NCI-H1105 treated with DMSO at 0.1 percent for 48 hours (cell line): ENCODE measurements at regions not wholly inside any gene's neighbourhood (a gene's known extent, or its start where the extent isn't known, plus 50 kb on each side); places are given as distances from the start of the nearest gene placed in this dataset.

Experiments
- DNase-seq: peaks from one replicate; lab custom pipeline; 2025; lab: John Stamatoyannopoulos, UW

DNA sequence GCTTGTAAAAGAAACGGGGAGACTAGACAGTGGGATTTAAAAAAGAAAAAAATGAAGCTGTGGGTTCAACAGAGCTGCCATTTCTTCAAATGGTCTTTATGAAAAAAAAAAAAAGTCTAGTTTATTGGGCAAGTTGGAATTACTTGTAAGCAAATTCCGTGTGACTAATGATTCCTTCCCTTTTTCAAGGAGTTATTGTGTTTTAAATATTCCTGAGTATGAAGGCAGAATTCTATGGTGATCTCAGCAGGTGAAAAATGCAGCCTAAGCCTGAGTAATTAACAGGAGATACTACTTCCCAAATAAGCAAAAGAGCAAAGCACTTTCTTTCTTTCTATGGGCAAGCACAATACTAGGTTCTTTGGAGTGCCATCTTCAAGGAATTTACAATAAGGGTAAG is 481.9 kb downstream of the ZNF608 start:
- peak; percentile 39 for DNase-seq

GRCh38 chr5:124263680-124264491 is 482.6 kb downstream of the ZNF608 start:
- peak; percentile 80 for DNase-seq

GRCh38 chr5:124262991-124263571 is 483.4 kb downstream of the ZNF608 start:
- DNase-seq, result peak; percentile 2

- DNase-seq, result no peak
These were observed 484.0 kb downstream of the ZNF608 start for GRCh38 chr5:124262470-124262869.

DNA sequence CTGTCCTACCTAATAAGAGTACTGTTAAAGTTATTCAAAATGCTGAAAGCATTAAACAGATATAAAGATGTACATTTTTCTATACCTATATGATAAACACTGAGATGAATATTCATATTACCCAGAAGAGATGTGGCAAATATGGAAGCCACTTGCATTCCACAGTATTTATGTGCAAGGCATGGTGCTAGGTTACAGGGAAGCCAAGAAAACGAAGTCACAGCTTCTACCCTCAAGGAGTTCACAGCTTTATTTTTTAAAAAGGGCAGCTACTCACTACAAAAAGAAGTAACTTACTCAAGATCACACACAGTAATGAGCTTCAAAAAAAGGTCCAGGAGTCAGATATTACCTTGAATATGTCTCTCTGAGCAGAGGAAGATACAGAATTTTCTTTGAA is 484.6 kb downstream of the ZNF608 start:
- no peak for DNase-seq

GRCh38 chr5:124260921-124261515 is 485.4 kb downstream of the ZNF608 start:
- no peak for DNase-seq

DNA sequence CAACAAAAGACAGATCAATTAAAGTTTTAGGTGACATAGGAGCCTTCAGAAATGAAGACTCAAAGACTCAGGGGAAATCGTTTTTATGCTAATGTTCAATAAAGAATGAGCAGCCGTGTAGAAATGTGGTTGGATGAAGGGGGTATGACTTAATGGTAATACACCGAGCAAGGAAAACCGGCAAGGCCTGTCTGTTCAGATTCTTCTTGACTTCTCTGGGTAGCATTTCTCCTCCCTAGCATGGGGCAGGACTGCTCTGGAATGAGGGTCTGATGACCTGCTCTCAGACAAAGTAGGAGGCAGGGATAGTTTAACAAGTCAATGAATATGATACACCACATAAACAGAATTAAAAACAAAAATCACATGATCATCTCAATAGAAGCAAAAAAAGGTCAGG is 487.4 kb downstream of the ZNF608 start:
- DNase-seq, result no peak

GRCh38 chr5:124257048-124257447 is 489.4 kb downstream of the ZNF608 start:
- DNase-seq, result no peak

DNA sequence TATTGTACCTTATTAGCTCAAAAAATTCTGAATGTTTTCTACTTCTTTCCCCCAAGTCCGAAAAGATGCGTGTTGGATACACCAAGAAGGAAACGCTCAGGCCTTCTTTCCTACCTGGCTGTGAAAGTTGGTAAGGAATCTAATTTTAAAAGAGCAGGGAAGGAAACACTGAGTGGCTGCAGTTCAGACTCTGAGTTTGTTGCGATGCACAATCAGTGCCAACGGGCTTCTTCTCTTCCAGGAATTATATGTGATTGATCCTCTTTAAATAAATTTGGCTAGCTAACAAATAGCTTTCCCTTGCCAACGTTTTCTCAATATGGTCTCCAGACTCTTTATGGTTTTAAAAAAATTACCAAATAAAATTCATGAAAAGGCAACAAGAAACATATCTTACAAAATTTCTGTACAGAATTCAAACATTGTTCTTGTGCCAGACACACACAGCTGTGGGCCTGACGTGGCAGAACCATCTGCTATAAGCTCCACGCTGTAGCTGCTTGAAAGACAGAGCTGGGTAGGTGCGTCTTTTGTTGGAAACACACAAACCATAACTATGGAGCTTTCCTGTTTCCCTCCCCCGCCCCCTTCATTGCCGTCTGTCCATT is 493.1 kb downstream of the ZNF608 start:
- no peak for DNase-seq

GRCh38 chr5:124252747-124253146 is 493.7 kb downstream of the ZNF608 start:
- no peak for DNase-seq

- peak; percentile 36 for DNase-seq
These were observed 494.2 kb downstream of the ZNF608 start for GRCh38 chr5:124252191-124252638.

GRCh38 chr5:124245276-124245675 is 501.2 kb downstream of the ZNF608 start:
- no peak for DNase-seq

DNA sequence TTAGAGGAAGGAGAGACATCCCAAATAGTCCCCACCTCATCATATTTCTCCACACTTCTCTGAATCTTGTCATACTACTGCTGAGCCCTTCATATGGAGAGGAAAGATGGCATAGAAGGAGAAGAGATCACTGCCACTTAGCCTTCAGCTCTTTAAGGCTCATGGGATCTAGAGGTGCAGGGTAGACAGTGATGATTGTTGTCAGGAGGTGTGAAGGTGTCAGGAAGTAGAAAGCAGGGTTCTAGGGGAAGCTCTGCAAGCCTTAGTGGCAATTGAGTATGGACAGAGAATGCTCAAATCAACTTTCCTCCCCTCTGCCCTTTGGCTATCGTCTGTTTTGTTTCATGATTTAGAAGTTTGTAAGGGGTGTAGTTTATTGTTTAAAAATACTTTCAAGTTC is 505.7 kb downstream of the ZNF608 start:
- DNase-seq, result no peak

DNA sequence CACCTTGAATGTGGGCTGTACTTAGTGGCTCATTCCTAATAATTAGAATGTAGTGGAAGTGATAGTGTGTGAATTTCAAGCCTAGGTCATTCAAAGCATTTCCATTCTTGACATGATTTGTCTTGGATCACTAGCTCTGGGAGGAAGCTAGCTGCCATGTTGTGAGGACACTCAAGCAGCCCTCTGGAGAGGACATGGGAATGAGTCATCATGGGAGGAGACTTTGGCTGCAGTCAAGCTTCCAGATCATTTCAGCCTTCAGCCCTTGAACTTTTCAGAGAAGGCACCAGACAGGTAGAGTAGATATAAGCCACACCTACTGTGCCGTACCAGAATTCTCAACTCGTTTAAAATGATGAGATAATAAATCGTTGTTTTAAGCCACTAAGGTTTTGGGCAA is 506.9 kb downstream of the ZNF608 start:
- DNase-seq, result no peak

GRCh38 chr5:124238350-124238749 is 508.1 kb downstream of the ZNF608 start:
- no peak for DNase-seq

- no peak for DNase-seq
These were observed 509.2 kb downstream of the ZNF608 start for GRCh38 chr5:124237206-124237695.

- DNase-seq, result no peak
These were observed 509.9 kb downstream of the ZNF608 start for GRCh38 chr5:124236361-124237205.

DNA sequence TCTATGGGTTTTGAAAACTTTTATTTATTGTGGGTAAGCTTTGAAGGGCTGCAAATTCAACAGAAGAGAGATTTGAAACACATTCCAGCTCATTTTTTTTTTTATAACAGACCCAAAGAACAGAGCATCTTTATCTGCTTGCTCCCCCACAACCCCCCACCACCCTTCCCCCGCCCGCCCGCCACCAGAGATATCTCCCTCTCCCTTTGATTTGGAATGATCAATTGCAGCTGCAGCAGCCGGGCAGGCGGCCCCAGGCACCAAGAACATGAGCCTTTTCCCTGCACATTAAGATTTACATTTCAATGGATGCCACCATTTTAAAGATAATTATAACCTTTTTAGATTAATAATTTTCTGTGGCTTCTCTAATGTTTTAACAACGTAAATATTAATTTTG is 510.9 kb downstream of the ZNF608 start:
- DNase-seq, result no peak

DNA sequence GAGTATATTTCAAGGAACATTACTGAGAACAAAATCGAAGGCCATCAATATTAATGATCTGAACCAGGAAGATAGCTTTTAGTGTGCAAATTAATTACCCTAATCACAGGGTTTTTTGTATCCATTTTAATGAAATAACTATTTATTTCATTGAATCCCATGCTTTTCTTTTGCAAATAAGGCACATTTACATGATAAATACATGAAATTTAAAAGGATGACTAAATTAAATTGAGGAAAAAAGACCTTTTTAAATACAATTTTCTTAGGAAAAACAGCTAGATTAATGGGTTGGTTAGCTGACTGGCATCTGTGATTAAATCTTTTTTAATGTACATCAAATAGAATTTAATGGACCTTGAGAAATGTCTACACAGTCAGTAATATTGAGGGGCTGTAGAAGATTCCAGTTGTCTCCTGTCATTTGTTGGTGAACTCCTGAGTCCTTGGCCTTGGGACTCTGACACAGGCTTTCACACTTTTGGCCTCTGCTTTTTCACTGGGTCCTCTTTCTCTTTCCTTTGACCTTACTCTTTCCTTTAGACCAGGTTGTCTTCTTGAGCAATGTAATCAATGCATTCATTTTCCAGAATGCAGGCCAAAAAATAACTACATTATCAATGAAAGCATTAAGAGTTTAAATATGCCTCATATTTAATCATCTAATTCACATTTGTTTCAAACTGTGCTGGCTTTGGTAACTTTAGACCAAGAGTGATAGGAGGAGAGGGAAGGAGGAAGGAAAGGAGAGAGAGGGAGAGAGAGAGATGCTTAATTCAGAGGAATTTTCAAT is 511.5 kb downstream of the ZNF608 start:
- DNase-seq, result no peak

- no peak for DNase-seq
These were observed 512.2 kb downstream of the ZNF608 start for GRCh38 chr5:124234022-124234769.
